GM19240 (cell line): ENCODE measurements at regions not wholly inside any gene's neighbourhood (a gene's known extent, or its start where the extent isn't known, plus 50 kb on each side); places are given as distances from the start of the nearest gene placed in this dataset.

Experiments
- DNase-seq: peaks from one replicate; pipeline ENCODE4 v3.0.0; 2011; ENCODE audit warnings: low spot score; ENCODE audit not compliant: insufficient read length

DNA sequence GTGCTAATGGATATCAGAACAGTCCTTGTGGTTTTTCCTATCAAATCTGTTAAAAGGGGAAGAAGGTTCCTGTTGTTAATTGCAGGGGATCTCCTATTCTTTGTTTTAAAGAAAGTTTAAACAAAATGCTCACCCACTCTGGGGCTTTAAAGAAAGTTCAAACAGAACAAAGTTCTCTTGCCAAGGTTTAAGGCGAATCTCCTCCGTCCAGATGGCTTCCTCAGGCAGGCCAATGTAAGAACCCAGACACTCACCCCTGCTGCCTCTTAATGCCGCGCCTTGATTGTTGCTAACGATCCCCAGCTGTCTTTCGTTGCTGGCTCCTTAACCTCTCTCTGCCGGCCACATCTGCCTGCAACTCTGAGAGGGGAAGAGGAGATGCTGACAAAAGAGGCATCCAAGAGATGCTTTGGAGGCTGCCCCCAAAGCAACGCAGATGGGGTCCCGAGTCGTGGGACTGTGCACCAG, 235.0 kb upstream of the PRDM1 start:
- no peak for DNase-seq

DNA sequence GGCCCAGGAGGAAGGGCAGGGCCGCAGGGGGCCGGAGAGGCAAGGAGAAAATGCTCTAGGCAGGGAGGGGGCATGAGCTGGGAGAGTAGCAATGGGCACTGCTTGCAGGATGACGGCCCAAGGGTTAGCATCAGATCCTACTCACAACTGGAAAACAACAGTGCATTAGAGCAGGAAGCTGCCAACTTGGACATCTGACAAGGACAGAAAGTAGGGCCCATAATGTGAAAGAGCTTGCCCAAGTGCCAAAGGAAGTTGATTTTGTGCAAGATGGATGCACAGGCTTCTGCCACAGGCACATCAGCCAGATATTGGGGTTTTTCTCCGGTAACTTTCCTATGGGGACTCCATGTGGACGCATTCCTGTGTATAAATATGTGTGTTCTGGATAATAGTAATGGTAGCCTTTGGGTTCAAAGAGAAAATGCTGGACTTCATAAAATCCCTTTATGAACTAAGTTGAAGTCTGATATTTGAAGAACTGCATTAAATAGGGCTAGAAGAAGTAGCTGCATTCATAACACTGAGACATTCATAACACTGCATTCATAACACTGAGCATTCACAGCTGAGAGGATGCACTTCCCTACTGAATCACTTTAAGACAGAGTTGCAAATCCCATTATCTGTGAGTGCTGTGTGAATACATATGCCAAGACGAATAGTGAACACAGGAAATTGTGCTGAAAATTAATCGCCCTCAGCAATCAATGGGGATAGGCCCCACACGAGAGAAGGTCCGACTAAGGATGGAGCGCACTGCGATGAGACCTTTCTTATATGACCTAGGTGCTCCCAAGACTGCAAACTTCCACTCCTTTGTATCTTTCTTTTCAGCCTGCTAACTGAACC, 235.6 kb upstream of the PRDM1 start:
- DNase-seq: no peak

DNA sequence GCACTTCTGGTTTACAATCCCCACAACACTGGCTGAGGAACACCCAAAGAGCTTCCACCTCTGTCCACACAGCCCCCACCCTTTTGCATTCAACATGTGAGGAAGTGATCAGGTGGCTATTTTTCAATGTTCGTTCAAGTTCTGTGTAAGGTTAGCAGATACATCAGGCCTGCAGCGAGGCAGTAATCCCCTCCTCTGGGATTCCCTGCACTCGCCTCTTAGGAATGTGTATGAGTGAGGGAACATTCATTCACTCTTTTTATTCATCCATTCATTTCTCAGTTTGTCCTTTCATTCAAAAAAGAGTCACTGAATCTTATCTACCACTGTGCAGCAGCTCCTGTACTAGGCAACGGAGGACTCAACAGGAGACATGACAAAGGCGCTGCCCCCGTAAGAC, 236.4 kb upstream of the PRDM1 start:
- DNase-seq: no peak

DNA sequence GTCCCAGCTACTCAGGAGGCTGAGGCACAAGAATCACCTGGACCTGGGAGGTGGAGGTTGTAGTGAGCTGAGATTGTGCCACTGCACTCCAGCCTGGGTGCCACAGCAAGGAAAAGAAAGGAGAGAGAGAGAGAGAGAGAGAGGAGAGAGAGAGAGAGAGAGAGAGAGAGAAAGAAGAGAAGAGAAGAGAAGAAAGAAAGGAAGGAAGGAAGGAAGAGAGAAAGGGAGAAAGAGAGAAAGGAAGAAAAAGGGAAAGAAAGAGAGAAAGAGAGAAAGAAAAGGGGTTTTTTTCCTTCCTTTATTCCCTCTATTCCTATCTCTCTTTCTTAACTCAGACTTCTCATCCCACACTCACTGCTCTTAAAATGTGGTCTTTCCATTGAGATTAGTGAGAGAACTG, 238.7 kb upstream of the PRDM1 start:
- DNase-seq: no peak

GRCh38 chr6:105844275-105844883, 241.8 kb upstream of the PRDM1 start:
- DNase-seq: no peak

DNA sequence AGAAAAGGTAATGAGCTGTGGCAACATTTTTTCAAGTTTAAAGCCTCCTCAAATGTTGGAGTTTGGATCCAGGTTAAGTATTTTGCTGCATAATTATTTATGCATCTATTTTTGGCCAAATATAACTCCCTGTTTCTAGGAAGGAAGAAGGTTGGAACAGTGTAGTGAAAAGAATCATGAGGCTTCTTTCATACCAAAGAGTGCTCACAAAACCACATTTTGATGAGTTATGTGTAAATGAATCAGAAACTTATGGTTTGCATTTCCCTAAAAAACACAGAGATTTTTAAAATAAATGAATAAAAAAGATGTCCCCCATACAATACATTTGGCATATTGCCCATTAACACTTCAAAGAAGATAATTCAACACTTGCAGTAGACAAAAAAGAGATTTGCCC, 246.9 kb upstream of the PRDM1 start:
- DNase-seq: no peak

- DNase-seq: no peak
Measured at GRCh38 chr6:105838171-105838570, 248.0 kb upstream of the PRDM1 start.

DNA sequence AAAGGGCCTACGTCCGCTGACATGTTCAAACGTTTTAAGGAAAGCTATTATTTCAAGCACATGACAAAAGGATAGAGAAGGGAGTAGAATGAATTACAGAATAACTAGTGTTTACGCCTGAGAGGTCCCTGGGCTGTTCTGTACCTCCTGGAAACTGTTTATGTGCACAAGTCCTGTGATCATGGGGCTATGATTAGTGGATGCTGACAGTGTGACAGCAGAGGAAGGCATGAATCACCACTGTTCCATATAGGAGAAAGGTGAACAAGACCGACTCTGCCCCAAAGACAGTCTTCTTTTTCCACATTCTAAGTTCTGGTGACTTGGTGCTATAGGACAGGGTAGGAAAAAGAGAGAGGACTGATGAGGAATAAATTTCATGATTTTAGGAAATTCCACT, 249.2 kb upstream of the PRDM1 start:
- no peak for DNase-seq

- DNase-seq: no peak
Measured at GRCh38 chr6:105836379-105836778, 249.8 kb upstream of the PRDM1 start.

DNA sequence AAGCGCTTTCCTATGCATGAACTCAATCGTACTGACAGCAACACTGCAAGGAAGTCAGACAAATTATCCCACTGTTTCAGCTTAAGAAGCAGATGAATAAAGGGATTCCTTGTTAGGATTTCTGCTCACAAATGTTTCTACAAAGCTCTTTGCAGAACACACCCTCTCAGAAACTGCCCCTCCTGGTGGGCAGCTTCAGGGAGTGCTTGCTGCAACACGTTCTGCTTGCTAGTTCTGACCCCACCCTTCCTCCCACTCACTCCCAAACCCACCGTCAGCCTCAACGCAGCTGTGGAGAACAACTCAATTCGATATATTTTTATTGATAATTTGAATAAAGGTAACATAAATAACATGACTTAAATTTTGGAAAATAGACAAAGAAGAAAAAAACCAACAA, 250.8 kb upstream of the PRDM1 start:
- DNase-seq: no peak

DNA sequence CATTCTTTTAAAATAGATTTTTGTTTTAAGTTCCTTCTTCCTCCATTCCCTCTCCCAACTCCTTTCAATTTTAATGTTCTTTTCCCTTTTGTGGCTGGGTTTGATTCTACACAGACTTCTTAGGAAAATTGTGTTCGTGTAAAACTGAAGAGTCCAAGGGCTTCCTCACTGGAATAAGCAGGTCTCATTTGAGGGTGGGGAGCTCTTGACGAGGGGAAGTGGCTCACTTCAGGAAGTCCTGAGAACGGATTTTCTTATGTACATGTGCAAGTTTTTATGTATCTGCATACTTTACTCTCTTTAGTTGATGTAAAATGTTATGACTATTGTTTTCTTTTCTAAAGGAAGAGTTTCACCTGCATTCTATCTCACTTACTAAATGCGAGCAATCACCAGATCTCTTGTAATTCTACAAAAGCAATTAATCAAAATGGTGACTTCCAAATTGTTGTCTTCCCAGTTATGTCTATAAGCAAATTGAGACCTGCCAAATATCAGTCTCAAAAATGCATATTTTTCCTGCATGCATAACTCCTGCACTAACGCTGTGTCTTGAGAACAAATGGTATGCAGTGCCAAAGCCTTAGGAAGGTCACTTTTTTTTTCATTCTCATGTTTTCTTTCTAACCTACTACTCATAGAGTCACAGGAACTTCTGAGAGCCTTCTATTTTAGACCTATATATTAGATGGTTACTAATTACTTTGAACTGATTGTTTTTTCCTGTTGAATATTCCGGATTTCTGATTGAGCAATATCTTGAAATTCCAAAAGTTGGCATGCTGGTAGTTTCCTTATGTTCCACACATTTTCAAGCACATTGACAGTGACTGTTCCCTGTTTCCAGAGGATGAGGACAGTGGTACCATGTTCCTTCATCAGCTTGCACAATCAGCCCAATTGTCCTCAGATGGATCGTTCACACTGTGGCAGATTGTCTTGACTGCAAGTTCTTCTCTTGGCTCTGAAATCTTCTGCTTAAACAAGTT, 251.9 kb upstream of the PRDM1 start:
- no peak for DNase-seq

DNA sequence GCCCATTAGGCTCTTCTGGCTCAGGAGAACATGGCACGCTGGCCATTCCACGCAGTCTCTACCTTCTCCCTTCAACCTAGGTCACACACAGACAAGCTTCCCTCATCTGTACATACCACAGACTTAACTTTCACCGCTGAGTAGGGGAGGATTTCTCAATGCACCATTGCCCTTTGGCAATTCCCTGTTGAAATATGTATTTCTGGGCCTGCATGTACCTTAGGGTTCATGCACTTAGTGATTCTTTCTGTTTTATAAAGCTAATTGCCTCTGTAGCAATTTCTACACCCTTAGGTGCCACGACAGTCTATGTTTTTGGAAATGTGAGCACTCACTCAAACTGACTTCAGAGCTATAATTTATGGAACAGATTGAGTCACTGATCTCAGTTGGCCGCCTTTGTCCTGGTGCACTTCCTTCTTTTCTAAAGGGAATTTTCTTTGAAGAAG, 253.8 kb upstream of the PRDM1 start:
- no peak for DNase-seq

- DNase-seq: no peak
Measured at GRCh38 chr6:105831311-105832097, 254.6 kb upstream of the PRDM1 start.

- DNase-seq: no peak
Measured at GRCh38 chr6:105825210-105825609, 260.9 kb upstream of the PRDM1 start.

GRCh38 chr6:105824732-105825131, 261.4 kb upstream of the PRDM1 start:
- no peak for DNase-seq

- no peak for DNase-seq
Measured at GRCh38 chr6:105821777-105822176, 264.4 kb upstream of the PRDM1 start.

DNA sequence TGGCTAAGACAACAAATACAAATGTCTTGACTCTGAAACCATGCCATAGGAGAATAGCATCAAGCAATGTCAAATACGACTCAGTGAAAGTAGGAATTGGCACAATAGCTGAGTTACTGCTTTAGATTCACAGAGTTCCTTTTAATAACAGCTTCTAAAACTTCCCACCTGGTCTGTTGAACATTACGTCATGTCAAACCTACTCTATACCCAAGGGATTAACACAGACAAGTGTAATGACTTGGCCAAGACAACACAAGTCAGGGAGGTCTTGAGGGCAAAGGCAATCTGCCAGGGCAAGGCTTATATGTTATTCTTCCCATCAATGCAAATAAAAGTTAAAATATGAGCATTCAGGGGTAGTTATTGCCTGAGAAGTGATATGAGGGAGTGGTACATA, 265.1 kb upstream of the PRDM1 start:
- DNase-seq: no peak

- no peak for DNase-seq
Measured at GRCh38 chr6:105819745-105820144, 266.4 kb upstream of the PRDM1 start.

- no peak for DNase-seq
Measured at GRCh38 chr6:105818505-105818904, 267.6 kb upstream of the PRDM1 start.

DNA sequence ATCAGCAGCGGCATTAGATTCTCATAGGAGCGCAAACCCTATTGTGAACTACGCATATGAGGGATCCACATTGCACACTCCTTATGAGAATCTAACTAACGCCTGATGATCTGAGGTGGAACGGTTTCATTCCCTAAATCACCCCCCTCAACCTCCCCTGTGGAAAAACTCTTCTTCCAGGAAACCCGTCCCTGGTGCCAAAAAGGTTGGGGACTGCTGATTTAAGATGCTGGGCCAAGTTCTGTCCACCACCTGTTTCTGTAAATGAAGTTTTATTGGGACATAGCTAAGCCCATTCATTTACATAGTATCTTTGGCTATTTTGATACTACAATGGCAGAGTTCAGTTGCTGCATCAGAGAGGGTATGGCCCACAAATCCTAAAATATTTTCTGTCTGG, 268.2 kb upstream of the PRDM1 start:
- no peak for DNase-seq

- DNase-seq: no peak
Measured at GRCh38 chr6:105817370-105817769, 268.8 kb upstream of the PRDM1 start.
